ENCODE measurements at regions not wholly inside any gene's neighbourhood (a gene's known extent, or its start where the extent isn't known, plus 50 kb on each side); places are given as distances from the start of the nearest gene placed in this dataset.

DNA sequence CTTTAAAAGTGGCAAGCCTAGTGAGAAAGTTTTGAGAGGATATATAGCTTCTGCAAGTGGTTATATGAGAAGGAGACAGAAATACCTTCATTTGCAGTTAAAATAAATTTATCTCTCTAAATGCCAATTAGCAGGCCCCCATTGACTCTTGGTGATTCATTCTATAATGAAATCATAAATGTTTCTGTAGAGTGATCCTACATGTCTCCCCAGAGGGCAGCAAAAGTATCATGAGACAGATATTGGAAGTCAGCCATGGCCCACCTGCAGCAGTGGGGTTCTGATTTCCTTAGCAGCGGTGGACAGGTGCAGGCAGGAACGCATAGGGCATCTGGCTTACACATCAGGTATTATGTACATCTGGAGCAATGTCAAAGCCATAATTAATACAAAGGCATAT is 385.4 kb upstream of the SLC10A2 start:
- TF ChIP-seq, protein P1, sequence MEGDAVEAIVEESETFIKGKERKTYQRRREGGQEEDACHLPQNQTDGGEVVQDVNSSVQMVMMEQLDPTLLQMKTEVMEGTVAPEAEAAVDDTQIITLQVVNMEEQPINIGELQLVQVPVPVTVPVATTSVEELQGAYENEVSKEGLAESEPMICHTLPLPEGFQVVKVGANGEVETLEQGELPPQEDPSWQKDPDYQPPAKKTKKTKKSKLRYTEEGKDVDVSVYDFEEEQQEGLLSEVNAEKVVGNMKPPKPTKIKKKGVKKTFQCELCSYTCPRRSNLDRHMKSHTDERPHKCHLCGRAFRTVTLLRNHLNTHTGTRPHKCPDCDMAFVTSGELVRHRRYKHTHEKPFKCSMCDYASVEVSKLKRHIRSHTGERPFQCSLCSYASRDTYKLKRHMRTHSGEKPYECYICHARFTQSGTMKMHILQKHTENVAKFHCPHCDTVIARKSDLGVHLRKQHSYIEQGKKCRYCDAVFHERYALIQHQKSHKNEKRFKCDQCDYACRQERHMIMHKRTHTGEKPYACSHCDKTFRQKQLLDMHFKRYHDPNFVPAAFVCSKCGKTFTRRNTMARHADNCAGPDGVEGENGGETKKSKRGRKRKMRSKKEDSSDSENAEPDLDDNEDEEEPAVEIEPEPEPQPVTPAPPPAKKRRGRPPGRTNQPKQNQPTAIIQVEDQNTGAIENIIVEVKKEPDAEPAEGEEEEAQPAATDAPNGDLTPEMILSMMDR (IDR thresholded peaks at IDR 0.05; ENCODE audit: control extremely low read depth in 1 of 3, insufficient read depth in 1 of 3, low read depth in 1 of 3, low read length in 3 of 3): no peak
- TF ChIP-seq CHD2 (IDR thresholded peaks at IDR 0.05; ENCODE audit: low read length) (no peak), EZH2 (IDR thresholded peaks at IDR 0.05; ENCODE audit: low read depth, low read length, severe bottlenecking) (no peak), EP300 (IDR thresholded peaks at IDR 0.05; ENCODE audit: borderline replicate concordance in 1 of 2, low read depth in 2 of 2, low read length in 2 of 2) (no peak), TCF12 (IDR thresholded peaks at IDR 0.05; ENCODE audit: low read depth, low read length) (no peak), POLR2AphosphoS5 (IDR thresholded peaks at IDR 0.05; ENCODE audit: low read depth, low read length) (no peak)
